GM19397 (cell line): ENCODE measurements at regions not wholly inside any gene's neighbourhood (a gene's known extent, or its start where the extent isn't known, plus 50 kb on each side); places are given as distances from the start of the nearest gene placed in this dataset.

Experiments
- ATAC-seq: cut with Tn5 transposase; IDR thresholded peaks from one replicate; pipeline ENCODE4 v1.9.1; 2021; ENCODE audit warnings: mild to moderate bottlenecking, moderate library complexity; ENCODE audit not compliant: unreplicated experiment

DNA sequence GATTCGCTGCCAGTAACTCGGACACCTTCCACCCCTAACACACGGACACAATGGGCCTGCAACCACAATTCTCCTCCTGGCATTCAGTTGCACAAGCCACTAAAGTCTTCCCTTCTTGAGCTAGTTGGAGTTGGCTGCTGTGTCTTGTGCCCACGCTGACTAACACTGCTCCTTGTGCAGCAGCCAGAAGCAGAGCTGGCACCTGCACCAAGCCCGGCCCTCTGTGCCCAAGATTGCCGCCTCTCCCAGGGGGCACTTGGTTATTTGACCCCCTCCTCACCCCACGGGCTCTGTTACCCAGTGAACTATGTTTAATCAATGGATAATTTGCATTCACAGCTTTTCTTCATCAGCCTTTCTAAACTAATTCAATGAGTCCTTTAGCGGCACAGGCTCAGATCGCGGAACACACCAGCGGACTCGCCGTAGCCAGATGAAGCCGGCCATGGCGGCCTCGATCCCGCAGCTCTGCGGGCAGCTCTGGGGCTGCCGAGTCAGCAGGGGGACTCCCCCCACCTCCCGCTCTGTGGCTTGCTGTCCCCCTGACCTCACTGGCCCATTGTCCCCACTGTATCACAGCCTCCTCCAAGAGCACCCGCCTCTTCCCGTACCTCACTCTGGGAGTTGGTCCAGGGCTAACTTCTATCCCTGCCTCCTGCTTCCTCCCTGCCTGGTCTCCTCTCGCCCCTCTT, 94.8 kb upstream of the AFDN start:
- ATAC-seq: no peak

DNA sequence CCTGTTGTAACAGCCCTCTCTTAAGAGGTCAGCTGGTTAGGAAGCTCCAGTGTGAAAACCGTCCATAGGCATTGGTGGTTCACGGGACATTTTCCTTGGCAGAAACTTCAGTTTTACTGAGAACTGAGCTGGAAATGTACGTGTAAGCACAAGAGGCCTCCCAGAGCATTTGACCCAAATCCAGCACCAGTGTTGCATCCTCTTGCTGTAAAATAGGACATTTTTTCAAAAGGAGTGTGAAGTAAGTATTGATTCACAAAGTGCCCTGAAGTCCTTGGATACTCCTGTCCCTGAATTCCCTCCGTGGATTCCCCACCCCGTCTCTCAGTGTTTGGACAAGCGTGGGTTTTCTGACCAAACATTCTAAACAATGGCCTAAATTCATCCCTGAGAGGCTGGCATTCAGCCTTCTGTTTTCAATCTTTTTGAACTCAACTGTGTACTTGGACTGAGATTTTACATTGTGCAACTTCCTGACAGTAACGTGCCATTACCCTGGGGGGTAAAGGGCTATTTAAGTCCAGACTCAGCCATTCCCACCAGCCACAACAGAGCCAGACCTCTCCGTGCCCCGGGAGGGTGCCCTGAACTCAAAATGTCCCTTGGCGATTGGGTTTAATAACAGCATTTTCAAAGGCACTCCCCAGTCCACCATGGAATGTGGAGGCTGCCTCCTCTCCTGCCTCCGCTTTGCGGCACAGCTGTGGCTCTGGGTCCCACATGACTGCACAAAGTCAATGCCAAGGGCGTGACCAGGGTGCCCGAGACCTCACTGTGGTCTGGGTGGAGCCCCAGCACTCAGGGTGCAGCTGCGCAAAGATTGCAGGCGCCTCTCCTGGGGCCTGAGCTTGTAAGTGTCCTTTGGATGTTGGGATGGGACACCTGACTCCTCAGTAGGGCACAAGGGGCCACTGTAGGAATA, 92.7 kb upstream of the AFDN start:
- no peak for ATAC-seq

DNA sequence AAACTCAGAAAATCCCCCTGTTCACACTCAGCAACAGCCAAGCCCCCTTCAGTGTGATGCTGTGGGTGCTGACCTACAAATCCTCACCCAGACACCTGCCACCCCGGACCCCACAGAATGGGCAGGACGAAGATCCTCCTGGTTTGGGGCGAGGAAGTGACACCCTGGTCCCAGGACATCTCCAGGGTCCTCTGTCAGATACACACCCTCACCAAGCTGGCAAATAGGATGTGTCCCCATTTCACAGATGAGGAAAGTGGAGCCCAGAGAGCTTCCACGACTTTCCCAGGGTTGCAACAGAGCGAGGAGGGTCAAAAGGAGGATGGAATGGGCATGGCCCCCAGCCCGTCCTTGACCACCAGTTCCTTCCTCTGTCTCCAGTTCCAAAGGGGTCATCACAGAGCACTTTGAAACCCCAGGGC, 92.0 kb upstream of the AFDN start:
- no peak for ATAC-seq

GRCh38 chr6:167735084-167735950, 91.4 kb upstream of the AFDN start:
- ATAC-seq: no peak

DNA sequence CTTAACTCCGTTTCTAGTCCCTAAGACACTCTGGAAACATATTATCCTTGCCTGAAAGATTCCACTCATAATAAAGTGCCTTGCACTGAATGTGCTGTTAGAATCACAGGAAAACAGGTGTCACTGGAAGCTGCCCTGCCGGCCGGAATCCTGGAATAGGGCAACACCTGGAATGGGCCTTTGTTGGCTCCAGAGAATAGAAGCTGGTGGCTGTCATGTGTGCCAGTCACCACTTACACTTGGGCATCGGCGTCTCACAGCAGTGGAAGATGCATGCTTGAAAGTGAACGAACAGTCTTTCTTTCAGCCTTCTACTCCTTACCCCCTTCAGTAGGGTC, 90.8 kb upstream of the AFDN start:
- ATAC-seq: no peak

DNA sequence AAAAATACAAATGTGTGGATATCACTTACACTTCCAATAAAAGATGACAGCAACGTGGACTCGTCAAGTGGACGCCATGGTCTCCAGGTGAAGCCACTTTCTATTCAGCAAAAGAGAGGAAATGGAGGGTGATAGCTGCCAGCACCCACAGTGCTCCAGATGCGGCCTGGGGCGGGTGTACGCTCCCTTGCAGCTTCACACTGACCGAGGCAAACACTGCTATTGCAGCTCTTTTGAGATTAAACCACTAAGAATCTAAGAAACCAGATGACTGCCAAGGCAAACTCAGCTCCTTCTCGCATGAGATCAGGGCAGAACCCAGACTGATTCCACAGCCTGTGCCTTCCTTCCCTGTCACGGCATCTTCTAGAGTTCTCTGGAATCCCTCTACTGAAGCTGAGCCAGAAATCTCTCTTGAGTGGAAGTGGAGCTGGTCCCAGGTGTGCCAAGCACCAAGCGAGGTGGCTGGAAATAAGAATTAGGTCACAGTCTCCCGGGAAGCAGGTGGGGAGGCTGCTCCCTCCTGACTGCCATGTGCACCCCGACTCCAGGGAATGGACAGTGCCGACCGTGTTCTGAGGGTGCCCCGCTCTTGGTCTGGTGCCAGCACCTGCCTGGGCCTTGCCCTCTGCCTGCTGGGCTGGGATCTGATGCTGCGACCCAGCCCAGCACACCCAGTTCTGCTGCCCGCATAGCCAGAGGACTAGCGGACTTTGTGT, 90.1 kb upstream of the AFDN start:
- ATAC-seq: no peak

DNA sequence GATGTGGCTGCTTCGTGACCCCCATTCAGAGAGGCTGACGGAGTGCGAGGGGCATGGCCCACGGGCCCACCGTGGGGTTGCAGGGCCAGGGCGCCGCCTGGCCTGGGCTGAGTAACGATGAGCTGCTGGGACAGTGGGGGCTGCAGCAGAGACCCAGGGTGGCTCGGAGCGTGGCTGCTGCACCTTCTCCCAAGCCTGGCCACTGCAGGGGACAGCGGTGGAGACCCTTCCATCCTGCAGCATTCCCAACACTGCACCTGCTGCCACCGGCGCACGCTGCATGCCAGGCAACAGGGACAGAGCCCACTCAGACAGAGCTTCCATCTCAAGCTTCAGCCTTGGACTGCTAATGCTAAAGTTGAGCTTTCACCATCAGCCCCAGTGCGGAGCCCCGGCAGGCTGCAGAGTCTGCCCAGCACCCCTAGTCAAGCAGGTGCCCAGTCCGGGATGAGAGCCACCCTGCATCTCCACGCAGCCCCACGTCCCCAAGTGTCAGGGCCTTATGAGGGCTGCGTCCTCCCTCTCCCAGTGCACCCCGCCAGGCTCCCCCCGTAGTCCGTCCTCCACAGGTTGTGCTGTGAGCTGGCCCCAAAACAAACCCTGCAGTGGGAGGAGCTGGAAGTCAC, 89.4 kb upstream of the AFDN start:
- ATAC-seq: no peak

GRCh38 chr6:167738386-167738785, 88.3 kb upstream of the AFDN start:
- no peak for ATAC-seq

GRCh38 chr6:167739721-167740475, 86.8 kb upstream of the AFDN start:
- ATAC-seq: no peak

GRCh38 chr6:167742719-167743303, 83.9 kb upstream of the AFDN start:
- ATAC-seq: no peak

DNA sequence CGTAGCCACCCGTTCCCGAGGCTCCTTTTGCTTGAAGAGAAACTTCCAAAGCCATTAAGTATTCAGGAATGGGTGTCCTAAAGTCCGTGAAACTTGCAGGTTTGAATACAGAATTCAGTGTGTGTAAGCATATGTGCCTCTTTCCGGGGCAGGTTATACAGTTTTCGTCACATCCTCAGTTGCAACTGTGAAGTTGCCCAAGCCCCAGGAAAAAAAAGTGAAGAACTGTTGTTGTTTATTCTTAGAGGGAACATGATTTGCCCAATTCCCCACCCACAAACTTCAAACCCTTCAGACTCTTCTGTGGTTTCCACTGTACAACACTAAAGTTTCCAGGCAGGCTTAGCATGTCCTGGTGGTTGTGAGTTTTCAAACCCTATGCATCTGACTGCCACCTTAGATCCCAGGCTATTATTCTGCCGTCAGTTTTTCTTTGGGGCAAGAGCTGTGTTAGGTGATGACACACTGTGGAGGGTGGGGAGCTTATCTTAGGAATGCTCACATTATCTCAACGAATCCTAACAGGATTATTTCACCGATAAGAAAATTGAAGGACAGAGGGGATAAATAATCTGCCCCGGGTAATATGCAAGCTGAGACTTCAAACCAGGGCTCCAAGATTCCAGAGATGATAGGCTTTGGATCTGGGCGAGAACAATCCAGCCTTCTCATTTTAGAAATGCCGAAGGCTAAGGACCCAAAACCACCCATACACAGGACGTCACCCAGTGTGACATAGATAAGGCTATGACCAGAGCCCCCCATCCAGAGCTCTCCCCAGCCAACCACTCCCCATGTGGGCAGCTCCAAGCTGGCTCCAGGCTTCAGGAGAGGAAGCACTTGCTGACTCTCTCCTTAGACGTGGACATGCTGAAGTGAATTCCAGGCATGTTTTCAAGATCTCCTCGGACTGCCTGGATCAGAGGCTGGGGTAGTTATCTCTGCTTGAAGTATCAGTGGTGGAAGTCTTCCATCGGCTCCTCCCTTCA, 81.7 kb upstream of the AFDN start:
- no peak for ATAC-seq

GRCh38 chr6:167745670-167746389, 80.9 kb upstream of the AFDN start:
- ATAC-seq: no peak

DNA sequence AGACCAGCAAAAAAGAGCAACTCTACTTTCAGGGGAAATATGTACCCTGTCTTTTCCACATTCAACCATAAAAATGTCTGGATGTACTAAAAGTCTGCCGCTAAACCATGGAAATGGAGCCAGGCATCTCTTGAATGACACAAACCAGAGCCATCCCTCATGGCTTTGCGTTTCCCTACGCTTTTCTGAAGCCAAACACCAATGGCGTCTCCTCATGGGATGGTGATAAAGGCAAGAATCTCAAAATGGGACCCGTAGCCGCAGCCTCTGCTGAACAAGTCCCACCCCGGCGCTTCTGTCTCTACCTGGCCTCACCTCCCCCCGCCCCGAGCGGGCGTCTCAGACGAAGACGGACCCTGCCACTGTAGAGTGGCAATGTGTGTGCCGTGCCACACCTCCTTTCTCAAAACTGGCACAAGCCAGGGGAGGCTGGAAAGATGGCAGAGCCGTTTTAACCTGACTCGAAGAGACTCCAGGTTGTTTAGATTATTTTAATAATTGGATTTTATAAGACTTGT, 80.3 kb upstream of the AFDN start:
- ATAC-seq: no peak

GRCh38 chr6:167746975-167747374, 79.7 kb upstream of the AFDN start:
- no peak for ATAC-seq

DNA sequence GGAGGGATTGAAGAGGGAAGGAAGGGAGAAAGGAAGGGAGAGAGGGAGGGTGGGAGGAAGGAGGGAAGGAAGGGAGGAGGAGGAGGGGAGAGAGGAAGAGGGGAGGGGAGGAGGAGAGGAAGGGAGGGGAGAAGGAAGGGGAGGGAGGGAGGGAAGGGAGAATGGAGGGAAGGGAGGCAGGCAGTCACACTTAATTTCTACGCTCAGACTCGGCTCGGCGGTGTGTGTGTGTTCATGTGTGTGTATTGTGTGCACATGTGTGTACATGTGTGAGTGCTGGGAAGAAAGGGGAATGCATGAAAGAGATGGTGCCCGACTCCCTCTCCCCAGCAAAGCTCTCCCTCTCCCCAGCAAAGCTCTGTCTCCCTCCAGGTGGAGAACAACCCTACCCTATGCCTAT, 79.1 kb upstream of the AFDN start:
- ATAC-seq: no peak

GRCh38 chr6:167748046-167748445, 78.7 kb upstream of the AFDN start:
- no peak for ATAC-seq
